ENCODE measurements at regions not wholly inside any gene's neighbourhood (a gene's known extent, or its start where the extent isn't known, plus 50 kb on each side); places are given as distances from the start of the nearest gene placed in this dataset.

DNA sequence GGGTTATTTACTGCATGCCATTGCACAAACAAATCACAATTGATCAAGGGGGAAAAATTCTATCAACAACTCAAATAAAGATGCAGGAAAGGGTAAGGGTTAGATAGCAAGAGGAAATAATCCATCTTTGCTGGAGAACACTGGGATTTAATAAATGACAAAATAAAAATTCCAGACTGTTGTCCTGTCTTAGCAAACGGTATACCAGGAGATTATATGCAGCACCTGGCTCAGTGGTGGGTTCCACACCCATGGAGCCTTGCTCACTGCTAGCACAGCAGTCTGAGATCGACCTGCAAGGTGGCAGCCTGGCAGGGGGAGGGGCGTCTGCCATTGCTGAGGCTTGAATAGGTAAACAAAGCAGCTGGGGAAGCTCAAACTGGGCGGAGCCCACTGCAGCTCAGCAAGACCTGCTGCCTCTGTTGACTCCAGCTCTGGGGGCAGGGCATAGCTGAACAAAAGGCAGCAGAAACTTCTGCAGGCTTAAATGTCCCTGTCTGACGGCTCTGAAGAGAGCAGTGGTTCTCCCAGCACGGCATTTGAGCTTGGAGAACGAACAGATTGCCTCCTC, 296.5 kb upstream of the THSD7B start:
- H3K9me3 Mint-ChIP-seq, result peaks cover 0 to 9% (median 5%) of the 10 kb centered on the region in 3 donors
- no peaks in the 10 kb centered on the region for H3K4me1 ChIP-seq (ENCODE audit: control insufficient read depth in 1 of 2, extremely low read depth in 1 of 2, insufficient read depth in 2 of 2, low read length in 2 of 2)
- H3K36me3 ChIP-seq (ENCODE audit: control insufficient read depth in 2 of 2, extremely low read depth in 1 of 2, insufficient read depth in 1 of 2, low read length in 1 of 2), result no peaks in the 10 kb centered on the region
- WGBS (ENCODE audit: insufficient coverage), result 51% methylated on average over 7 of the region's 7 CpGs
- ATAC-seq (replicated peaks in 1 of 4), result no peak
- H3K27me3 ChIP-seq (replicated peaks in 1 of 2; ENCODE audit: control insufficient read depth in 2 of 2, extremely low read depth in 1 of 2, insufficient read depth in 2 of 2, low read length in 1 of 2), result peaks cover 2 to 5% of the 10 kb centered on the region in 2 experiments
- H3K4me3 ChIP-seq (ENCODE audit: control insufficient read depth in 1 of 2, extremely low read depth in 1 of 2, low read length in 1 of 2), result no peak overlapping the region
- H3K9me3 ChIP-seq, result no peaks in the 10 kb centered on the region
- H3K27ac Mint-ChIP-seq, result no peak overlapping the region
- ChIA-PET CTCF (no interaction called here), POLR2A (no interaction called here)
- H3K4me3 Mint-ChIP-seq, result no peak overlapping the region
- no peak overlapping the region for H3K27ac ChIP-seq (ENCODE audit: low read length)
- H3K4me1 Mint-ChIP-seq, result no peaks in the 10 kb centered on the region
- DNase-seq, result no peak
- H3K27me3 Mint-ChIP-seq, result peaks cover 42 to 54% of the 10 kb centered on the region in 2 donors
- no peaks in the 10 kb centered on the region for H3K36me3 Mint-ChIP-seq

DNA sequence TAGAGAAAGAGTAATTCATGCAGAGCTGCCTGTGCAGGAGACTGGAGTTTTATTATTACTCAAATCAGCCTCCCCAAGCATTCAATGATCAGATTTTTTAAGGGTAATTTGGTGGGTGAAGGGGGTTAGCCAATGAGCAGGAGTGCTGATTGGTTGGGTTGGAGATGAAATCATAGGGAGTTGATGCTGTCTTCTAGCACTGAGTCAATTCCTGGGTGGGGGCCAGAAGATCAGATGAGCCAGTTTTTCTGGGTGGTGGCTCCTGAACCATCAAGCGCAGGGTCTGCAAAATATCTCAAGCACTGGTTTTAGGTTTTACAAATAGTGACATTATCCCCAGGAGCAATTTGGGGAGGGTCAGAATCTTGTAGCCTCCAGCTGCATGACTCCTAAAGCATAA, 312.8 kb upstream of the THSD7B start:
- peaks cover 2 to 17% of the 10 kb centered on the region in 2 experiments for H3K27me3 ChIP-seq (replicated peaks in 1 of 2; ENCODE audit: control insufficient read depth in 2 of 2, extremely low read depth in 1 of 2, insufficient read depth in 2 of 2, low read length in 1 of 2)
- Mint-ChIP-seq H3K4me3 (no peak overlapping the region), H3K9me3 (no peaks in the 10 kb centered on the region), H3K4me1 (no peaks in the 10 kb centered on the region), H3K27ac (no peak overlapping the region), H3K27me3 (peaks cover 30 to 43% of the 10 kb centered on the region in 2 donors), H3K36me3 (no peaks in the 10 kb centered on the region)
- H3K9me3 ChIP-seq, result no peaks in the 10 kb centered on the region
- WGBS (ENCODE audit: insufficient coverage), result no CpG with 5 or more reads among the region's 1 CpG
- no peak overlapping the region for H3K4me3 ChIP-seq (ENCODE audit: control insufficient read depth in 1 of 2, extremely low read depth in 1 of 2, low read length in 1 of 2)
- no peak for ATAC-seq (replicated peaks in 1 of 4)
- no peaks in the 10 kb centered on the region for H3K36me3 ChIP-seq (ENCODE audit: control insufficient read depth in 2 of 2, extremely low read depth in 1 of 2, insufficient read depth in 1 of 2, low read length in 1 of 2)
- ChIA-PET POLR2A (no interaction called here), CTCF (no interaction called here)
- no peaks in the 10 kb centered on the region for H3K4me1 ChIP-seq (ENCODE audit: control insufficient read depth in 1 of 2, extremely low read depth in 1 of 2, insufficient read depth in 2 of 2, low read length in 2 of 2)
- DNase-seq, result no peak
- H3K27ac ChIP-seq (ENCODE audit: low read length), result no peak overlapping the region

DNA sequence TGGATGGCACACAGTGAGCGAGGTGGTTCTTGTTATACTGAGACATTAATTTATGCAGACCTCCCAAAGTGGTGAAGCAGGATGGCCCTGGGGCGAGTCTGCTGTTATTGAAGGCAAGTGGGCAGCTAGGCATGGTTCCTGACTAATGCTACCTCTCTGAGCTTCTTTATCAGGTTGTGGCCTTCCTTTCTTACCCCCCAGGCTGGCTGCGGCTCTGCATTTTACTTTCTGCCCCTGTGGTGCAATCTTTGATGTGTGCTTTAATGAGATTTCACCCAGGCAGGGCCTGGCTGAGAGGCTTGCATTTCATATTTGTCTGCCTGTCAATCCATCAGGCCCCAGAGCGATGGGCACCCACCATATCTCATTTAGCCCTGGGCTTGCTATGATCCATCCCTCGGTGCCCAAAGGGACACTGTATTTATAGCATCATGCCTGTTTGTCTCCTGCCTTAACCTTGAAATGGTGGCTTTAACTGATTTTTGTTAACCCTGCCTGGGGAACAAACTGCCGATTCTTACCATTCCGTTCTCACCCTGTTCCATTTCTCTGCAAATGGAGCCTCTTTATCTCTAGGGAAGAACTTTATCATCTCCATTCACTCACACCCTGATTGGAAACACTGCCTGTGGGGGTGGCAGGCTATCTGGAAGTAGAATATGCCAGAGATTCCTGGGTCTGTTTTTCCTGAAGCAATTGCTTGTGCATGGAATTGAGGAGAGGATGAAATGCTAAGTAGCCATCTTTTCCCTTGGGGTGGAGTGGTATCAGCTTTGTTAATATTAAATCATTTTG, 316.2 kb upstream of the THSD7B start:
- H3K36me3 Mint-ChIP-seq, result no peaks in the 10 kb centered on the region
- H3K9me3 Mint-ChIP-seq, result no peaks in the 10 kb centered on the region
- H3K4me3 ChIP-seq (ENCODE audit: control insufficient read depth in 1 of 2, extremely low read depth in 1 of 2, low read length in 1 of 2), result no peak overlapping the region
- no peaks in the 10 kb centered on the region for H3K4me1 ChIP-seq (ENCODE audit: control insufficient read depth in 1 of 2, extremely low read depth in 1 of 2, insufficient read depth in 2 of 2, low read length in 2 of 2)
- no peaks in the 10 kb centered on the region for H3K4me1 Mint-ChIP-seq
- WGBS (ENCODE audit: insufficient coverage), result 62% methylated on average over 2 of the region's 7 CpGs
- POLR2A ChIA-PET, result no interaction called here
- ATAC-seq (replicated peaks in 1 of 4), result no peak
- H3K4me3 Mint-ChIP-seq, result no peak overlapping the region
- no peaks in the 10 kb centered on the region for H3K36me3 ChIP-seq (ENCODE audit: control insufficient read depth in 2 of 2, extremely low read depth in 1 of 2, insufficient read depth in 1 of 2, low read length in 1 of 2)
- H3K27me3 ChIP-seq (replicated peaks in 1 of 2; ENCODE audit: control insufficient read depth in 2 of 2, extremely low read depth in 1 of 2, insufficient read depth in 2 of 2, low read length in 1 of 2), result peaks cover 2 to 14% of the 10 kb centered on the region in 2 experiments
- DNase-seq, result no peak
- H3K27ac ChIP-seq (ENCODE audit: low read length), result no peak overlapping the region
- no peak overlapping the region for H3K27ac Mint-ChIP-seq
- CTCF ChIA-PET, result interaction anchor here in 1 of 2 donors (0.6 kb wide), 1 partner anchor 705 kb away, joined by 3 read pairs; no protein-coding TSS in a partner anchor
- H3K27me3 Mint-ChIP-seq, result peaks cover 25 to 32% of the 10 kb centered on the region in 2 donors
- no peaks in the 10 kb centered on the region for H3K9me3 ChIP-seq

DNA sequence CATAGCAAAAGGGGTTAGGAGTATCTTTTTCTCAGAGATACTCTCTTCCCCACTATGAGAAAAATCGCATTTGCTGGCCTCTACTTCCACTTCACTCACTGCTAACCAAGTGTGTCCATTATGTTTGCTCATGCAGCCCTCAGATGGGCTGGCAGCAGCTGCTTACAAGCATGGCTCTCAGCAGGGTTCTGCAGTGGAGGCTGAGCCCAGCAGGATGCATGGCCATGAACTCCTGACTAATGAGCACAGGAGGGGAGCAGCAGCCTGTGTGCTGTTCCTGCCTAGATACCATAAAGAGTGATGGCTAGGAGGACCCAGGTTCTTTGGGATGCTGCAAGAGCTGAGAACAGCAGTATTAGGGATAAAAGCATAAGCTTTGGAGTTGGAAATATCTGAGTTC, 316.9 kb upstream of the THSD7B start:
- Histone ChIP-seq H3K27ac (ENCODE audit: low read length) (no peak overlapping the region), H3K36me3 (ENCODE audit: control insufficient read depth in 2 of 2, extremely low read depth in 1 of 2, insufficient read depth in 1 of 2, low read length in 1 of 2) (no peaks in the 10 kb centered on the region), H3K9me3 (no peaks in the 10 kb centered on the region), H3K4me3 (ENCODE audit: control insufficient read depth in 1 of 2, extremely low read depth in 1 of 2, low read length in 1 of 2) (no peak overlapping the region), H3K27me3 (replicated peaks in 1 of 2; ENCODE audit: control insufficient read depth in 2 of 2, extremely low read depth in 1 of 2, insufficient read depth in 2 of 2, low read length in 1 of 2) (peaks cover 0 to 14% of the 10 kb centered on the region in 2 experiments), H3K4me1 (ENCODE audit: control insufficient read depth in 1 of 2, extremely low read depth in 1 of 2, insufficient read depth in 2 of 2, low read length in 2 of 2) (no peaks in the 10 kb centered on the region)
- no peak for ATAC-seq (replicated peaks in 1 of 4)
- Mint-ChIP-seq H3K27ac (no peak overlapping the region), H3K4me1 (no peaks in the 10 kb centered on the region), H3K27me3 (peaks cover 25 to 28% of the 10 kb centered on the region in 2 donors), H3K9me3 (no peaks in the 10 kb centered on the region), H3K36me3 (no peaks in the 10 kb centered on the region), H3K4me3 (no peak overlapping the region)
- ChIA-PET CTCF (interaction anchor here in 1 of 2 donors (0.6 kb wide), 1 partner anchor 704 kb away, joined by 3 read pairs; no protein-coding TSS in a partner anchor), POLR2A (no interaction called here)
- WGBS (ENCODE audit: insufficient coverage), result 14% methylated on average over 1 of the region's 1 CpG
- no peak for DNase-seq

DNA sequence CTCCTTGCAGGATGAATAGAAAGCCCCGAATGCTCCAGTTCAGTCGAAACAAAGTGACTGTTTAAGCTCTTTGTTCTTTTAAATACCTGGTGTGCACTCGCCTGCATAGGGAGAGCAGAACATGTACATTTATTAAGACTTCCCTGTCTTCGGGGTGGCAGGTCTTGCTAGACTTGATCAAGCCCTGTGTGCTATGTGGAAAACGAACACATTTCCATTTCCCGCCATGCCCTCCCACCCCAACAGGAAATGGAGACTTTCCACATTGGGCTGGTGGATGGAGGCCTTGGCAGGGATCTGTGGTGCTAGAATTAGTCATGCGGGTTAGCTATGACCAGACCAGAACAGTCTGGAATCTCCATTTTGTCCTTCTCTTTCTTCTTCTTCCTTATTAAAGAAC, 321.0 kb upstream of the THSD7B start:
- no peak overlapping the region for H3K27ac ChIP-seq (ENCODE audit: low read length)
- no peaks in the 10 kb centered on the region for H3K4me1 ChIP-seq (ENCODE audit: control insufficient read depth in 1 of 2, extremely low read depth in 1 of 2, insufficient read depth in 2 of 2, low read length in 2 of 2)
- Mint-ChIP-seq H3K36me3 (no peaks in the 10 kb centered on the region), H3K4me3 (no peak overlapping the region), H3K27ac (no peak overlapping the region), H3K9me3 (no peaks in the 10 kb centered on the region), H3K27me3 (peaks cover 18 to 26% of the 10 kb centered on the region in 2 donors), H3K4me1 (no peaks in the 10 kb centered on the region)
- ATAC-seq (replicated peaks in 1 of 4) (no peak), DNase-seq (no peak)
- ChIA-PET POLR2A (no interaction called here), CTCF (no interaction called here)
- WGBS (ENCODE audit: insufficient coverage), result 71% methylated on average over 5 of the region's 7 CpGs
- H3K4me3 ChIP-seq (ENCODE audit: control insufficient read depth in 1 of 2, extremely low read depth in 1 of 2, low read length in 1 of 2), result no peak overlapping the region
- no peaks in the 10 kb centered on the region for H3K9me3 ChIP-seq
- H3K36me3 ChIP-seq (ENCODE audit: control insufficient read depth in 2 of 2, extremely low read depth in 1 of 2, insufficient read depth in 1 of 2, low read length in 1 of 2), result no peaks in the 10 kb centered on the region
- H3K27me3 ChIP-seq (replicated peaks in 1 of 2; ENCODE audit: control insufficient read depth in 2 of 2, extremely low read depth in 1 of 2, insufficient read depth in 2 of 2, low read length in 1 of 2), result peaks cover 0 to 18% of the 10 kb centered on the region in 2 experiments

DNA sequence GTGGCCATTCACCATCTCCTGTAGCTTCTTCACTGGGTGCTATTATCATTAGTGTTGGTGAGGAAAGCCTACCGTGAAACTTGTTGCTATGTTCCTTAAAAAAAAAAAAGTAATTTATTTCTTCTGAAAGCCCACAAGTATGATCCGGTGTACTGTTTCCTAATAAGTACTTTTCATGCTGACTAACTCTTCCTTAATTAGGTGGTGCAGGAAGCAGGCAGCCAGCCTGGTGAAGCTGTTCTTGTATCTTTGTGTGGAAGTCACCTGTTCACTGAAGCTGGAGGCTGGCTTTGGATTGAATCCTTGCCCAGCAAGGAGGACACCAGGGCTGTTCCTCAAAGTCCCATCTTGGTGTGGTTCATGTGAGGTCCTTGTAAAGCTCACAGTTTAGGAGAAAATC, 321.7 kb upstream of the THSD7B start:
- H3K4me1 ChIP-seq (ENCODE audit: control insufficient read depth in 1 of 2, extremely low read depth in 1 of 2, insufficient read depth in 2 of 2, low read length in 2 of 2), result no peaks in the 10 kb centered on the region
- H3K27me3 ChIP-seq (replicated peaks in 1 of 2; ENCODE audit: control insufficient read depth in 2 of 2, extremely low read depth in 1 of 2, insufficient read depth in 2 of 2, low read length in 1 of 2), result peaks cover 0 to 17% of the 10 kb centered on the region in 2 experiments
- Mint-ChIP-seq H3K27ac (no peak overlapping the region), H3K9me3 (no peaks in the 10 kb centered on the region), H3K36me3 (no peaks in the 10 kb centered on the region), H3K27me3 (peaks cover 19 to 26% of the 10 kb centered on the region in 2 donors), H3K4me3 (no peak overlapping the region), H3K4me1 (no peaks in the 10 kb centered on the region)
- ChIA-PET POLR2A (no interaction called here), CTCF (no interaction called here)
- DNase-seq (no peak), ATAC-seq (replicated peaks in 1 of 4) (no peak)
- no peak overlapping the region for H3K4me3 ChIP-seq (ENCODE audit: control insufficient read depth in 1 of 2, extremely low read depth in 1 of 2, low read length in 1 of 2)
- no CpG with 5 or more reads among the region's 2 CpGs for WGBS (ENCODE audit: insufficient coverage)
- no peak overlapping the region for H3K27ac ChIP-seq (ENCODE audit: low read length)
- H3K36me3 ChIP-seq (ENCODE audit: control insufficient read depth in 2 of 2, extremely low read depth in 1 of 2, insufficient read depth in 1 of 2, low read length in 1 of 2), result no peaks in the 10 kb centered on the region
- no peaks in the 10 kb centered on the region for H3K9me3 ChIP-seq

Data from T-cell (primary cell).